Right lobe of liver (tissue), 6 donors: ENCODE measurements at regions not wholly inside any gene's neighbourhood (a gene's known extent, or its start where the extent isn't known, plus 50 kb on each side); places are given as distances from the start of the nearest gene placed in this dataset.
A peak's percentile ranks its signal among the peaks of the same experiment; 100 is the strongest.

Experiments
- ATAC-seq, 4 donors: fragments of 200-7000 bp; cut with Tn5 transposase; one replicate each; pipeline ENCODE4 v1.9.1; 2020; ENCODE audit warnings: mild to moderate bottlenecking in 4 of 4, moderate library complexity in 4 of 4
- DNase-seq, 3 donors: peaks; one replicate each; pipeline ENCODE4 v3.0.0-alpha.2; 2020
- H3K27ac ChIP-seq, 3 donors: fragments of 200-600 bp; one replicate each; pipeline ENCODE4 v1.8.0; 2022
- H3K27me3 ChIP-seq, 2 donors: fragments of 200-600 bp; one replicate each; pipeline ENCODE4 v1.8.0; 2022
- H3K36me3 ChIP-seq, 4 donors: fragments of 200-600 bp; sonication (generic) in 1 of 4; one replicate each; pipeline versions ENCODE4 v1.5.1 to v1.8.0; 2017 to 2022; ENCODE audit warnings: control low read depth in 1 of 4
- H3K4me1 ChIP-seq, 4 donors: fragments of 200-600 bp; sonication (generic) in 1 of 4; one replicate each; pipeline versions ENCODE4 v1.5.1 to v1.8.0; 2017 to 2022; ENCODE audit warnings: control low read depth in 1 of 4
- H3K4me3 ChIP-seq, 3 donors: fragments of 200-600 bp; one replicate each; pipeline ENCODE4 v1.8.0; 2022
- H3K9me3 ChIP-seq, 4 donors: fragments of 200-600 bp; sonication (generic) in 1 of 4; one replicate each; pipeline versions ENCODE4 v1.5.1 to v1.8.0; 2017 to 2022; ENCODE audit warnings: control low read depth in 1 of 4
- POLR2A ChIP-seq: fragments of 450-650 bp; IDR thresholded peaks from one replicate; pipeline ENCODE4 v1.6.1; 2017; ENCODE audit warnings: antibody characterized with exemption, mild to moderate bottlenecking
- WGBS: methylation state at CpG from one replicate; pipeline ENCODE4 v1.1.6; 2018; ENCODE audit warnings: low coverage, low lambda C conversion rate; ENCODE audit not compliant: insufficient coverage; ENCODE audit errors: missing lambda C conversion rate; 5-methylcytosine and 5-hydroxymethylcytosine counted together
- intact Hi-C, 2 donors: fragments of 100-400 bp; cut with DNase I; formaldehyde crosslinking; loops; one replicate each; pipeline versions ENCODE4 v1.11.2 to v1.14.1; 2022
- TF ChIP-seq, protein P1 (sequence below), 4 donors: fragments of 200-600 bp in 3 of 4; fragments of 450-650 bp in 1 of 4; IDR thresholded peaks; one replicate each; pipeline versions ENCODE4 v1.5.1 to v1.8.0; 2016 to 2022; ENCODE audit warnings: antibody characterized with exemption in 4 of 4, mild to moderate bottlenecking in 2 of 4
- donor health status: DM: no; HTN: yes; CAD: no.
- donor health status: DM: no; HTN: no; CAD: no.
- donor health status: DM: no; HTN: no; CAD: no.
- donor health status: DM: no; HTN: yes; CAD: no.
- donor health status: DM: no; HTN: yes; CAD: no.

GRCh38 chr7:70913924-70914323 lies 218.0 kb upstream of the GALNT17 start:
- TF ChIP-seq, protein P1, sequence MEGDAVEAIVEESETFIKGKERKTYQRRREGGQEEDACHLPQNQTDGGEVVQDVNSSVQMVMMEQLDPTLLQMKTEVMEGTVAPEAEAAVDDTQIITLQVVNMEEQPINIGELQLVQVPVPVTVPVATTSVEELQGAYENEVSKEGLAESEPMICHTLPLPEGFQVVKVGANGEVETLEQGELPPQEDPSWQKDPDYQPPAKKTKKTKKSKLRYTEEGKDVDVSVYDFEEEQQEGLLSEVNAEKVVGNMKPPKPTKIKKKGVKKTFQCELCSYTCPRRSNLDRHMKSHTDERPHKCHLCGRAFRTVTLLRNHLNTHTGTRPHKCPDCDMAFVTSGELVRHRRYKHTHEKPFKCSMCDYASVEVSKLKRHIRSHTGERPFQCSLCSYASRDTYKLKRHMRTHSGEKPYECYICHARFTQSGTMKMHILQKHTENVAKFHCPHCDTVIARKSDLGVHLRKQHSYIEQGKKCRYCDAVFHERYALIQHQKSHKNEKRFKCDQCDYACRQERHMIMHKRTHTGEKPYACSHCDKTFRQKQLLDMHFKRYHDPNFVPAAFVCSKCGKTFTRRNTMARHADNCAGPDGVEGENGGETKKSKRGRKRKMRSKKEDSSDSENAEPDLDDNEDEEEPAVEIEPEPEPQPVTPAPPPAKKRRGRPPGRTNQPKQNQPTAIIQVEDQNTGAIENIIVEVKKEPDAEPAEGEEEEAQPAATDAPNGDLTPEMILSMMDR (IDR thresholded peaks at IDR 0.05) = no peak
- intact Hi-C loops = no loop called here
- Histone ChIP-seq H3K27ac (no peak overlapping the region), H3K36me3 (no peaks in the 10 kb centered on the region), H3K9me3 (no peaks in the 10 kb centered on the region), H3K27me3 (no peaks in the 10 kb centered on the region), H3K4me1 (no peaks in the 10 kb centered on the region), H3K4me3 (no peak overlapping the region)
- no peak for ATAC-seq
- WGBS = 55% methylated on average over 4 of the region's 4 CpGs
- no peak for DNase-seq

GRCh38 chr7:70915067-70915466 lies 216.9 kb upstream of the GALNT17 start:
- Histone ChIP-seq H3K4me3 (no peak overlapping the region), H3K36me3 (no peaks in the 10 kb centered on the region), H3K27ac (no peak overlapping the region), H3K27me3 (no peaks in the 10 kb centered on the region), H3K4me1 (no peaks in the 10 kb centered on the region), H3K9me3 (no peaks in the 10 kb centered on the region)
- intact Hi-C loops = no loop called here
- no peak for TF ChIP-seq POLR2A
- TF ChIP-seq, protein P1 (IDR thresholded peaks at IDR 0.05) = no peak
- no peak for DNase-seq
- ATAC-seq = no peak
- WGBS = 49% methylated on average over 2 of the region's 2 CpGs

- Histone ChIP-seq H3K4me1 (no peaks in the 10 kb centered on the region), H3K9me3 (no peaks in the 10 kb centered on the region), H3K27ac (no peak overlapping the region), H3K4me3 (no peak overlapping the region), H3K36me3 (no peaks in the 10 kb centered on the region), H3K27me3 (no peaks in the 10 kb centered on the region)
- no peak for TF ChIP-seq POLR2A
- TF ChIP-seq, protein P1 (IDR thresholded peaks at IDR 0.05) = no peak
- DNase-seq (no peak), ATAC-seq (peak in 3 of 4 donors; percentile 34 to 56 (median 43))
- WGBS = 11% methylated on average over 2 of the region's 4 CpGs
- intact Hi-C loops = no loop called here
These were observed 212.4 kb upstream of the GALNT17 start for GRCh38 chr7:70919481-70920073.

DNA sequence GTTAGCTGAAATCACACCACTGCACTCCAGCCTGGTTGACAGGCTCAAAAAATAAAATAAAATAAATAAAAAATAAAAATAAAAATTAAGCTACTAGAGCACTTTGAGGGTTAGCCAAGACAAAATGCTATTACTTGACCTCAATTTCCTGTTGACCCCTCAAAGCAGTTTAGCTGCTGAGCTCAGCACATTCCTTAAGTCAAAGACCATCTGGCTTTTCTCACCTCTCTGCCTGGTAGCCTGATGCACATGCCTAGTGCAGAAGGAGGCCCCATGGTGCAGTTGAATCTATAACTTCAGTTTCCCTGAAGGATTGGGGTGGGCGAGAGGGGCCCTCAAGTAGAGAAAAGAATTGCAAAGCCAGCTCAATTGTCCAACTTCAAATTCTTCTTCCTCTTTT lies 211.1 kb upstream of the GALNT17 start:
- intact Hi-C loops = no loop called here
- Histone ChIP-seq H3K4me3 (no peak overlapping the region), H3K9me3 (no peaks in the 10 kb centered on the region), H3K36me3 (no peaks in the 10 kb centered on the region), H3K27me3 (no peaks in the 10 kb centered on the region), H3K4me1 (no peaks in the 10 kb centered on the region), H3K27ac (no peak overlapping the region)
- WGBS = 40% methylated on average over 1 of the region's 1 CpG
- no peak for ATAC-seq
- TF ChIP-seq, protein P1 (IDR thresholded peaks at IDR 0.05) = no peak
- TF ChIP-seq POLR2A = no peak
- DNase-seq = no peak
